ENCODE measurements at regions not wholly inside any gene's neighbourhood (a gene's known extent, or its start where the extent isn't known, plus 50 kb on each side); places are given as distances from the start of the nearest gene placed in this dataset.

- no peak for TF ChIP-seq CTCF (conservative IDR thresholded peaks at IDR 0.05)
- no peak for TF ChIP-seq ZFX (IDR thresholded peaks at IDR 0.05)
These were observed 318.9 kb upstream of the PPP1R2C start for GRCh38 chrX:43096830-43097229.
